ENCODE measurements at regions not wholly inside any gene's neighbourhood (a gene's known extent, or its start where the extent isn't known, plus 50 kb on each side); places are given as distances from the start of the nearest gene placed in this dataset.
"Not testable (repeated sequence)": the region's sequence is repeated elsewhere in the genome, so short reads cannot be mapped to it uniquely, and the experiment has no call there.

GRCh38 chr1:60732977-60733401 is 349.4 kb upstream of the NFIA start:
- no peak for DNase-seq (ENCODE audit: low spot score)

- DNase-seq (ENCODE audit: low spot score) = no peak
Observed at GRCh38 chr1:60731321-60731720, 351.0 kb upstream of the NFIA start.

- DNase-seq (ENCODE audit: low spot score) = no peak
Observed at GRCh38 chr1:60727552-60727951, 354.8 kb upstream of the NFIA start.

GRCh38 chr1:60716472-60716871 is 365.9 kb upstream of the NFIA start:
- DNase-seq (ENCODE audit: low spot score) = no peak

GRCh38 chr1:60715970-60716369 is 366.4 kb upstream of the NFIA start:
- no peak for DNase-seq (ENCODE audit: low spot score)

- no peak for DNase-seq (ENCODE audit: low spot score)
Observed at GRCh38 chr1:60709426-60709825, 372.9 kb upstream of the NFIA start.

- no peak for DNase-seq (ENCODE audit: low spot score)
Observed at GRCh38 chr1:60705026-60705425, 377.3 kb upstream of the NFIA start.

GRCh38 chr1:60703155-60703554 is 379.2 kb upstream of the NFIA start:
- no peak for DNase-seq (ENCODE audit: low spot score)

GRCh38 chr1:60699325-60699724 is 383.0 kb upstream of the NFIA start:
- no peak for DNase-seq (ENCODE audit: low spot score)

GRCh38 chr1:60697204-60697994 is 385.0 kb upstream of the NFIA start:
- DNase-seq (ENCODE audit: low spot score) = no peak

GRCh38 chr1:60696512-60696911 is 385.8 kb upstream of the NFIA start:
- DNase-seq (ENCODE audit: low spot score) = no peak

GRCh38 chr1:60695716-60696171 is 386.6 kb upstream of the NFIA start:
- DNase-seq (ENCODE audit: low spot score) = no peak

GRCh38 chr1:60694980-60695379 is 387.4 kb upstream of the NFIA start:
- no peak for DNase-seq (ENCODE audit: low spot score)

- no peak for DNase-seq (ENCODE audit: low spot score)
Observed at GRCh38 chr1:60692031-60692430, 390.3 kb upstream of the NFIA start.

GRCh38 chr1:60688221-60688620 is 394.1 kb upstream of the NFIA start:
- DNase-seq (ENCODE audit: low spot score) = not testable (repeated sequence)

GRCh38 chr1:60681095-60681860 is 401.1 kb upstream of the NFIA start:
- no peak for DNase-seq (ENCODE audit: low spot score)

GRCh38 chr1:60679524-60680375 is 402.6 kb upstream of the NFIA start:
- DNase-seq (ENCODE audit: low spot score) = no peak

- no peak for DNase-seq (ENCODE audit: low spot score)
Observed at GRCh38 chr1:60678802-60679201, 403.6 kb upstream of the NFIA start.

- DNase-seq (ENCODE audit: low spot score) = no peak
Observed at GRCh38 chr1:60678391-60678790, 404.0 kb upstream of the NFIA start.

- no peak for DNase-seq (ENCODE audit: low spot score)
Observed at GRCh38 chr1:60672449-60672848, 409.9 kb upstream of the NFIA start.

- DNase-seq (ENCODE audit: low spot score) = no peak
Observed at GRCh38 chr1:60670302-60670701, 412.1 kb upstream of the NFIA start.

- no peak for DNase-seq (ENCODE audit: low spot score)
Observed at GRCh38 chr1:60668585-60668984, 413.8 kb upstream of the NFIA start.

All from A172 (cell line).